ENCODE measurements at regions not wholly inside any gene's neighbourhood (a gene's known extent, or its start where the extent isn't known, plus 50 kb on each side); places are given as distances from the start of the nearest gene placed in this dataset.

DNA sequence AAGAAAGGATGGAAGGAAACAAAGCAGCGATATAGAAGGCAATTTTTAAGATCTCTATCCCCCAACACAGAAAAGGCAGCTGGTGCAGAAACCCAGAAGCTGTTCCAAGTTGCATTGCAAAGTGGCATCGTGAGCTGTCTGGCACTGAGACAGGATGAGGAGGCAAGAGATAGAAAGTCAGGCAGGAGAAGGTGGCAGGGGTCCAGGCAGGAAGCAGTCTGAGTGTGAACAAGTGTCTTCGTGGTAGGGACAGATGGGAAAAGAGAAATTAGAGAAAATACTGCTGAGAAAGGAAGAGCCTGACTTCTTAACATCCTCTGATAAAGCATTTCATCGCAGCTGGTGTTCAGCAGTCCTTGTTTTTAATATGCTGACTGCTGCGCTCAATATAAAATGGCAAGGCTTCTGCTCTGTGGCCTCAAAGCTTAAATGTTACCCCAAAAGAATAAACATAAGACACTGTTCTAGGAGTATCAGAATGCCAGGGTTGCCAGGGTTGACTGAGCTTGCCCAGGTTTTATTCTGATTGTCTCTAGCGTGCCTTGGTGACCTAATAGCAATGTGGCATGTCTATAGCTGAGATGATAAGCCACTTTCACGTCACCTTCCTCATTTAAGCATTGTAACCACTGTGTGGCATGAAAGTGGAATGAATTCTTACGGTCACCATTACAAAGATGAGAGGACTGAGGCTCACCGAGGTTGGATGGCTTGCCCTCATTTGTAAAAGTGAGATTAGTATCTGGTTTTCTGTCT is 397.6 kb downstream of the NUAK1 start:
- Histone ChIP-seq H3K36me3 (ENCODE audit: low read length) (no peaks in the 10 kb centered on the region), H3K9me3 (ENCODE audit: insufficient read depth, low read length) (no peaks in the 10 kb centered on the region), H3K79me2 (ENCODE audit: insufficient read depth, low read length) (no peaks in the 10 kb centered on the region), H4K20me1 (ENCODE audit: low read depth, low read length) (no peaks in the 10 kb centered on the region), H2AFZ (ENCODE audit: low read depth, low read length, severe bottlenecking) (no peak overlapping the region), H3K9me2 (replicated peaks; ENCODE audit: insufficient read depth, low read length) (no peaks in the 10 kb centered on the region), H3K4me3 (ENCODE audit: insufficient read depth, low read length, poor library complexity, severe bottlenecking) (no peak overlapping the region), H3F3A (ENCODE audit: insufficient read depth) (no peaks in the 10 kb centered on the region), H3K9ac (ENCODE audit: low read length) (no peak overlapping the region), H3K4me2 (ENCODE audit: low read depth, low read length, poor library complexity, severe bottlenecking) (no peak overlapping the region), H3K27me3 (ENCODE audit: low read length) (no peaks in the 10 kb centered on the region), H3K27ac (ENCODE audit: low read depth, low read length) (no peak overlapping the region)
- TF ChIP-seq EZH2phosphoT487 (conservative IDR thresholded peaks at IDR 0.05; ENCODE audit: low read length), result no peak
- no peak for TF ChIP-seq CTCF (IDR thresholded peaks at IDR 0.05; ENCODE audit: insufficient read depth, low read length, poor library complexity, severe bottlenecking)

DNA sequence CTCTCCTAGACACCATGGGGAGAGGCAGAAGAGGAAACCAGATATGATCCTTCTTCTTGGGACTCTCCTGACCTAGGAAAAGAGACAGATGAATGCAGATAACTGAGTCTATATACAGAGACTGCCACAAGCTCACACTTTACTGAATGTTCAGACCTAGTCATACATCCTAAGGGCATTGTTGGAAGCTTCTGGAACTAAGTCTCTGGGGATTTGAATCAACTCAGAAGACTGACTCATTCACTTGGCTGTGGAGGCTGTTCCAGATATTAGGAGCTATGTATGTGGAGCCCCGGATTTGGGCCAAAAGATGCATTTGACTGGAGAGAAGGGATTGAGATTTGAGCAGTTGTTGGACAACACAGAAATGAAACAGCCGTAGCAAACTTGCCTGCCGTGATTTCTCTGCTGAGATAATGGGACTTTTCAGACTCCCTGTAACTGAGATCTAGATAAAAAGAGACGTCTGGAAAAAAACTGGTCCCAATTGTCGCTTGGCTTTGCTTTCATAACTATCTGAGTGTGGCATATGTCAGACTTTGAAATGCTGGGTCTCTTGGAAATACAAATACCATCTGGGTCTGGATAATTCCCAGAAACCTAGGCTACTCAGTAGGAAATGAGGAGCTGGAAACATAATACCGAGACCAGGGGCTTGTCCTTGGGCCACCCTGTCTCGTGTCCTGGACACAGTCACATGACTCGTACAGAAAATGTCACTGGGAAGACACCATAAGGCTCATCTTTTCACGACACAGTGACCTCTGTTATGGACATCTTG is 396.8 kb downstream of the NUAK1 start:
- no peak overlapping the region for H3K27ac ChIP-seq (ENCODE audit: low read depth, low read length)
- no peak overlapping the region for H3K4me2 ChIP-seq (ENCODE audit: low read depth, low read length, poor library complexity, severe bottlenecking)
- H3K9me3 ChIP-seq (ENCODE audit: insufficient read depth, low read length), result no peaks in the 10 kb centered on the region
- H3K79me2 ChIP-seq (ENCODE audit: insufficient read depth, low read length), result no peaks in the 10 kb centered on the region
- TF ChIP-seq EZH2phosphoT487 (conservative IDR thresholded peaks at IDR 0.05; ENCODE audit: low read length) (no peak), CTCF (IDR thresholded peaks at IDR 0.05; ENCODE audit: insufficient read depth, low read length, poor library complexity, severe bottlenecking) (no peak)
- no peaks in the 10 kb centered on the region for H3K36me3 ChIP-seq (ENCODE audit: low read length)
- H3K4me3 ChIP-seq (ENCODE audit: insufficient read depth, low read length, poor library complexity, severe bottlenecking), result no peak overlapping the region
- no peak overlapping the region for H2AFZ ChIP-seq (ENCODE audit: low read depth, low read length, severe bottlenecking)
- no peaks in the 10 kb centered on the region for H3F3A ChIP-seq (ENCODE audit: insufficient read depth)
- no peaks in the 10 kb centered on the region for H3K27me3 ChIP-seq (ENCODE audit: low read length)
- H4K20me1 ChIP-seq (ENCODE audit: low read depth, low read length), result no peaks in the 10 kb centered on the region
- no peak overlapping the region for H3K9ac ChIP-seq (ENCODE audit: low read length)
- no peaks in the 10 kb centered on the region for H3K9me2 ChIP-seq (replicated peaks; ENCODE audit: insufficient read depth, low read length)

- no peaks in the 10 kb centered on the region for H4K20me1 ChIP-seq (ENCODE audit: low read depth, low read length)
- H3F3A ChIP-seq (ENCODE audit: insufficient read depth), result no peaks in the 10 kb centered on the region
- H3K36me3 ChIP-seq (ENCODE audit: low read length), result no peaks in the 10 kb centered on the region
- H3K79me2 ChIP-seq (ENCODE audit: insufficient read depth, low read length), result no peaks in the 10 kb centered on the region
- no peak overlapping the region for H3K4me2 ChIP-seq (ENCODE audit: low read depth, low read length, poor library complexity, severe bottlenecking)
- no peaks in the 10 kb centered on the region for H3K9me3 ChIP-seq (ENCODE audit: insufficient read depth, low read length)
- no peak overlapping the region for H3K27ac ChIP-seq (ENCODE audit: low read depth, low read length)
- H3K4me3 ChIP-seq (ENCODE audit: insufficient read depth, low read length, poor library complexity, severe bottlenecking), result no peak overlapping the region
- TF ChIP-seq CTCF (IDR thresholded peaks at IDR 0.05; ENCODE audit: insufficient read depth, low read length, poor library complexity, severe bottlenecking) (no peak), EZH2phosphoT487 (conservative IDR thresholded peaks at IDR 0.05; ENCODE audit: low read length) (no peak)
- H2AFZ ChIP-seq (ENCODE audit: low read depth, low read length, severe bottlenecking), result no peak overlapping the region
- H3K9ac ChIP-seq (ENCODE audit: low read length), result no peak overlapping the region
- H3K27me3 ChIP-seq (ENCODE audit: low read length), result no peaks in the 10 kb centered on the region
- H3K9me2 ChIP-seq (replicated peaks; ENCODE audit: insufficient read depth, low read length), result no peaks in the 10 kb centered on the region
Observed at GRCh38 chr12:105742567-105742874, 396.2 kb downstream of the NUAK1 start.
